Renal cortex interstitium (tissue), 11 donors: ENCODE measurements at regions not wholly inside any gene's neighbourhood (a gene's known extent, or its start where the extent isn't known, plus 50 kb on each side); places are given as distances from the start of the nearest gene placed in this dataset.

Experiments used
- DNase-seq, 11 donors: peaks; one replicate each; pipeline ENCODE4 v3.0.0-alpha.2; 2013; ENCODE audit warnings: low read depth in 9 of 11, low spot score in 4 of 11; ENCODE audit errors: extremely low read depth in 1 of 11

DNA sequence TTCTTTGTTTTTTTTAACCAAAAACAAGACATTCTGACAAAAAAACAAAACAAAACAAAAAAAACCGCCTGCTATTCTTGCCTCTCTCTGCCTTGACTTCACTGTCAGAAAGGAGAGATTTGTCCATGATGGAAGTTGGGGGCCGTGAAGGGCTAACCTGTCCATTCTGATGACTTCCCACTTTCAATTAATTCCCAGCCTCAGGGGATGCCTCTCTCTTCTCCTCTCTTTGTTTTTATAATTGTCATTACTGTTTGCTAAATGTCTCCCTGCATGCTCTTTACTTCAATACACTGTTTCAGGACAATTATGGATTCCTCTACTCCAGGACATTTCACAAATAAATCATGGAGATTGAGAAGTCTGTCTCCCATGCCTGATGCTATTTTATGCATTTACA is 130.5 kb upstream of the CNR1 start:
- DNase-seq = no peak

- DNase-seq = no peak
Observed at GRCh38 chr6:88295663-88296062, 129.5 kb upstream of the CNR1 start.

DNA sequence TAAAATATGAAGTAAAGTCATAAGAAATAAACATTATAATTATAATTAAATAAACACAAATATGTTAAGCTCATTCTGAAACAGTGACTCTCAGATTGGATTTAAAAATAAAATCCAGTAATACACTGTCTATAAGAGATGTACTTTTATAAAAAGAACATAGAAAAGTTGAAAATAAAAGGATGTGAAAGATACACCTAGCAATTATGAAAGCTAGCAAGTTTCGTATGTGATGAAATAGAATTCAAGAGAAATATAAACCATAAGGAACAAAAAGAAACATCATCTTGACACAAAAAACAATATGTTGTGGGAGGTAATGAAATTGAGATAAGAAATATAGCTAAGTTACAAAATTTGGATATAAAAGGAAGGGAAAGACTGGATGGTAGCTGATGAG is 128.6 kb upstream of the CNR1 start:
- DNase-seq = no peak

DNA sequence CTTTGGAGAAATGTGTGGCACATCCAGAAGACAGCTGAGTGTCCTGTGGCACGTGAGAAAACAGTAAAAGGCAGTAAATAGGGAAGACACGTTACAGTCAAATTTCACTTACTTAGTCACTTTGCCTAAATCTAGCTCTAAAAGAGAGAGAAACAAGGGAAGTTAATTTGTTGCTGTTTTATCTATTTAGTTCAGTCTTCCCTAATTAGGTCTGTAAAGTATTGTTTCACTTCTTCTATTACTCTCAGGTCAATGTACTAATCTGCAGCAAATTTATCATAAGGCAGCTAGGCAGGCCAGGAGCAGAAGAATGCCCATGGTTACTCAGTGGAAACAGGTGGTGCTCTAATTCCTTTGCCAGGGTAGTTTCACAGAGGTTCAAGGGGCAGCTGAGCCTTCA is 124.3 kb upstream of the CNR1 start:
- no peak for DNase-seq

DNA sequence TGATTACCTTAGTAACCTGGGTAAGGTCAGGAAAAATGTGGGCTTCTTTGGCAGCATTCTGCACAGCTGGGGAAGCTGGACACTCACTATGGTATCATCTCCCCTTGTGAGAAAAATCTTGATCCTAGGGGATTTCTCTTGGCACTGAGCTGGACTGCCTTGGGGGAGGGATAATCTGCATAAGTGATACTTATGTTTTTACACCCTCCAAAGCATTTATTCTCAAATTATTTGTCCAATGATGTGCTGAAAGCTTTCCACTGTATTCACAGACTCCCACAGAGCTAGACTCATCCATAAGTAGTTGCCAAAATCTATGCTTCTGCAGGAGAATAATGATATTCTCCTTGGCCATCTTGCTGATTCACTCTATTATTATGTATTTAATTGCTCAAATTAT is 121.5 kb upstream of the CNR1 start:
- no peak for DNase-seq

DNA sequence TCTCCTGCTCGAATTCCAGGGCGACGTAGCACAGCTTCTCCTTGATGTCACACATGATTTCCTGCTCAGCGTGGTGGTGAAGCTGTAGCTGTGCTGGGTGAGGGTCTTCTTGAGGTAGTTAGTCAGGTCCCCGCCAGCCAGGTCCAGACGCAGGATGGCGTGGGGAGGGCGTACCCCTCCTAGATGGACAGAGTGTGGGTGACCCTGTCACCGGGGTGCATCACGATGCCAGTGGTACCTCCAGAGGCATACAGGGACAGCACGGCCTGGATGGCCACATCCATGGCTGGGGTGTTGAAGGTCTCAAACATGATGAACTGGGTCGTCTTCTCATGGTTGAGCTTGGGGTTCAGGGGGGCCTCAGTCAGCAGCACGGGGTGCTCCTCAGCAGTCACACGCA is 110.2 kb upstream of the CNR1 start:
- no peak for DNase-seq

DNA sequence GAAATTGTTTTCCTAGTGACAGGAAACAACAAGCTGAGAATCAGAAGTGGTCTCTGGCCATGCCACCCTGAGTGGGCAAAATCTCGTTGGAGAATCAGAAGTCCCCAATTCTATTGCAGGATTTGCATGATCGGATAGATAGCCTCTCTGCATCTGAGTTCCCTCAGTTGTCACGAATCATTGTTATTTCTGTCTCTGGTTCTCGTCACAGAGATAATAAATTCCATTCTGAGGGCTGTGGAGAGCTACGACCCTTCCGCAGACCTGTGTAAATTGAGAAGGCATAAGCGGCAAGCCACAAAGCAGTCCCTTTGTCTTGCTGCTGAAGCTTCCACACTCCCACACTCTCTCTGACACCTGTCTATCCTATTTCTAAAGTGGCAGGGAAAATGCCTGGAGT is 102.4 kb upstream of the CNR1 start:
- peak in 6 of 11 donors; percentile 12 to 35 (median 15) for DNase-seq

- no peak for DNase-seq
Observed at GRCh38 chr6:88266126-88266525, 100.0 kb upstream of the CNR1 start.

DNA sequence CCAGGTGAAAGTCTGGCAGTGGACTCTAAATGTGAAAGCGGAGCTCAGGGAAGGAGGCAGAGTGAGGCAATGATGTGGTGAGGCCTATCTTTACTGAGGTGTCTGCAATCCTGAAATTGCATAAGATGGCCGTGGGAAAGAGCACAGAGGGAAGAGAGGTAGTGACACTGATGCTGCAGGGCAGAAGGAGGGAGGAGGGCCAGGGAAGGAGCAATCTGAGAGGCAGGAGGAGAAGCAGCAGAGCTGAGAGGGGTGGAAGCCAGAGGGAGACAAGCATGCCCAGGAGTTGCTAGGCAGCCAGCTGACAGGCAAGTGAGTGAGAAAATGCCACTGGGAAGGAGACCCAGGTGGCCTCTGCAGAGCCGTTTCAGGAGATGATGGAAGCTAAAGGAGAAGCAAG is 97.4 kb upstream of the CNR1 start:
- DNase-seq = no peak

- no peak for DNase-seq
Observed at GRCh38 chr6:88262332-88262731, 96.2 kb upstream of the CNR1 start.

- DNase-seq = no peak
Observed at GRCh38 chr6:88251301-88251700, 85.2 kb upstream of the CNR1 start.

GRCh38 chr6:88248709-88249321 is 82.7 kb upstream of the CNR1 start:
- no peak for DNase-seq

- DNase-seq = no peak
Observed at GRCh38 chr6:88246654-88247053, 80.5 kb upstream of the CNR1 start.

DNA sequence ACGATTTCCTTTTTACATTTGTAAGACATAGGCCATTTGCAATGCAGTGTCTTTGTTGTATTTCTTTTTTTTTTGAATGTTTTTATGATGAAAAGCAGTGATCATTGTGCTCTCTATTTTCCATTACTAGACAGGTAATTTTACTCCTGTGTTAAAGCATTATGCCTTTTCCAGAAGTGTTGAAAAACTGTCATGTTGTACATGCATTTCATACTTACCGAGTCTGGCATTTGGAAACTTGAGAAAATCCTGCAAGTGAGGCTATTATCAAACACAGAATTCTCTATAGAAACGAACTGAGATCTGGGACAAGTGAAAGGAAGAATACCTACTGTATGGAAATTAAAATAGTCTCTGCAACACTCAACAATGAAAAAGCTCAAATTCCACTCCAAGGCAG is 78.6 kb upstream of the CNR1 start:
- no peak for DNase-seq

GRCh38 chr6:88238901-88239300 is 72.8 kb upstream of the CNR1 start:
- DNase-seq = no peak

GRCh38 chr6:88238065-88238464 is 71.9 kb upstream of the CNR1 start:
- peak in 3 of 11 donors; percentile 3 to 7 (median 4) for DNase-seq

DNA sequence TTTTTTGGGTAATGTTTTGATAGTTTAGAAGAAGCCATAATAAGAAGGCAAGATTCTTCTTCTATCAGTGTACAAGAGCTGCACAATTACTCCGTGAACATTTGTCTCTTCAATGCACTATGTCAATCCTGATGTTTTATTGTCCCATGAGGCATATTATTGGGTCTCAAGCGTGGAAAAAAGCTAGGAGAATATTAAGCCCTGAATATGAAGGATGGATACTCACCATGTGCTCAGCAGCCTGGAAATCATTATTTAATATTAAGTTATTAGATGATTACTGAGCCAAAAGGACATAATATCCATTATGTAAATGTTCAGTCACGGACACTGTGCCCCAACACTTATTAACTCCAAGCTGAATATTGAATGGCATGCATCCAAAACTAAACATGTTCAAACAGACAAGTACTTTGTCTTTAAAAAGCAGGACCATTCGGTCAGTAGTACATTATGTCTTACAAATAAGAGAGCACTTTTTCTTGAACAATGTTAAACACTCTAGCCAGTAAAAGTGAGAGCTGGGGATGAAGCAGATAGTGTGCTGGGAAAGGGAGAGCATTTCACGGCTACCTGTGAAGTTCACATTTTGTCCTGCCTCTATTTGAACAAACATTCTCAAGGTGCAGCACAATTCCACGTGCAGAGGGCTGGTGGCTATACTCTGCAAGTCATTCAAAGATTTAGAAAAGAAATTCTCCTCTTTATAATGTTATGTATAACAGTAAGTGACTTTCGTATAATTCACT is 70.6 kb upstream of the CNR1 start:
- DNase-seq = no peak

DNA sequence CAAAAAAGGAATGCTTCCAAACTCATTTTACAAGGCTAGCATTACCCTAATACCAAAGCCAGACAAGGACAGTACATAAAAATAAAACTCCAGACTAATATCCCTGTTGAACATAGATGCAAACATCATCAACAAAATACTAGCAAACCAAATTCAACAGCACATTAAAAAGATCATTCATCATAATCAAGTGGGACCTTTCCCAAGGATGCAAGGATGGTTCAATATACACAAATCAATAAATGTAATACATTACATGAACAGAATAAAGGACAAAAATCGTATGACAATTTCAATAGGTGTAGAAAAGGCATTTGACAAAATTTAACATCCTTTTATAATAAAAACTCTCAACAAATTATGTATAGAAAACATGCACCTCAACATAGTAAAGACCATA is 66.6 kb upstream of the CNR1 start:
- no peak for DNase-seq

- DNase-seq = no peak
Observed at GRCh38 chr6:88223298-88223697, 57.2 kb upstream of the CNR1 start.

DNA sequence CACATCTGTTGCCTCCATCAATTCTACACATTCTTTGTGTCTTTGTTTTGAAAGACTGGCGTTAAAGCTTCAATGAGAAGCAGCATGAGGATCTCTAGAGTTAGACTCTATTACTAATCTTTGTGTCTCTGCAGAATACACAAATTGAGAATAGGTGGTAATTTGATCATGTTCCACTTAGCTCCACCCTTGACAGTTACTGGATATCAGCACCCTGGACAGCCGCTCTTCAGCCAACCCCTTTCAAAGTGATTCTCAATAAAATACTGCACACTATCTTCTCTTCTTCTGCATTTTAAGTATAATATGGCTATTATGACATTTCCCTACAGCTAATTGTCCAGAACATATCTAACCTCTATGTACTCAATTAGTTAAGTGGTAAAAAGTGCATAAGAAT is 54.3 kb upstream of the CNR1 start:
- peak in 9 of 11 donors; percentile 2 to 45 (median 15) for DNase-seq

DNA sequence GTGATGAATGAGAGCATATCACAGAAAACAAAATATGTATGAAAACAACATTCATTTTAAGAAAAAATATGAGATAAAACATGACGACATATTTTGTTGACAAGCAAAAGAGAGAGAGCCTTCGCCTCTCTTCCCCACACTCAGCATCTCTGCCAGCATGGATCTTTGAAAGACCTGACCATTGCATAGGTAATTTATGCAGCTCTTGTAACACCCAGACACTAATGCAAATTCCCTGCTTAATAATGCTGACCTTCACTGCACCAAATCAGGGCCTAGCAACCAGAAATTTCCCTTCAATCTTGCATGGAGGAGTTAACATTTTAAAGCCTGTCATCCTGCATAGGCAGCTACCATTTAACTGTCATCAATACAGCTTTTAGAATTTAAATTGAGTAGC is 50.0 kb upstream of the CNR1 start:
- no peak for DNase-seq
